Midbrain (tissue), 1 donor: ENCODE measurements at regions not wholly inside any gene's neighbourhood (a gene's known extent, or its start where the extent isn't known, plus 50 kb on each side); places are given as distances from the start of the nearest gene placed in this dataset.

ENCODE experiments used
- DNase-seq: peaks from one replicate; lab custom pipeline; 2025; lab: John Stamatoyannopoulos, UW

GRCh38 chr4:24666816-24667477 lies 82.6 kb upstream of the DHX15 start:
- DNase-seq = no peak

DNA sequence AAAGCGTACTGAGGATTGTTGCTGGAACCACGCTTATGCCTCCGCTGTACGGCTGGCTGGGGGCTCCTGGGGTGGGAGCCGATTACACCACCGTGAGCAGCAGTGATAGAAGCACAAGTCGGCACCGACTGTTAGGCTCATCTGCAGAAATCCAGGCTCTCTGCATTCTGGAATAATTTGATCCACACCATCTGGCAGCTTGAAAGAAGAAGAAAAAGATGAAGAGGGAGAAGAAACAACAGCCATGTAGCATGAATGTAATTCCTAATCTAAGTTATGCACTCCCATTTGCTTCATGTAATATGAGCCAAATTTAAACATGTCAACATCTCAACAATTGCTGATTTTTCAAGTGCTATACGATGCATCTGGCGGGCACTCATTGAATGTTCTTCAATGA lies 84.6 kb upstream of the DHX15 start:
- no peak for DNase-seq

- no peak for DNase-seq
These were observed 85.4 kb upstream of the DHX15 start for GRCh38 chr4:24669751-24670150.

GRCh38 chr4:24671849-24672248 lies 87.5 kb upstream of the DHX15 start:
- DNase-seq = no peak

DNA sequence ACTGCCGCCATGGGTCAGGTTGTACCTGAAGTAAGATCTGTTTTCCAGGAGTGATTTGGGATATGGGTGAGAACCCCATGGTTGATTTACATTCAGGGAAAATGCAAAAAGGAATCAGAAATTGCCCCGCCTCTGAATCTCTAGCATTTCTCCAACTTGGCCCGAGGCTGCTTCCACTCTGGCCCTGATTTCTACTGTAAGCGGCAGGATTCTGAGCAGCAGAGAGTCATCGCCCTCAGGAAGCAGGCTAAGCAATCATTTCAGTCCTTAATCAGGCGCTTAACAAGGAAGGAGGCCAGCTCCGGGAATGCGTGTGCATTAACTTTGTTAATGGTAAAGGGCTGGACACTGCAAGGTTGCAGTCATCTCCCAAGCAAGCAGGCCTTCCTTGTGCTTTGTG lies 88.5 kb upstream of the DHX15 start:
- DNase-seq = no peak

- no peak for DNase-seq
These were observed 89.9 kb upstream of the DHX15 start for GRCh38 chr4:24674279-24674678.

DNA sequence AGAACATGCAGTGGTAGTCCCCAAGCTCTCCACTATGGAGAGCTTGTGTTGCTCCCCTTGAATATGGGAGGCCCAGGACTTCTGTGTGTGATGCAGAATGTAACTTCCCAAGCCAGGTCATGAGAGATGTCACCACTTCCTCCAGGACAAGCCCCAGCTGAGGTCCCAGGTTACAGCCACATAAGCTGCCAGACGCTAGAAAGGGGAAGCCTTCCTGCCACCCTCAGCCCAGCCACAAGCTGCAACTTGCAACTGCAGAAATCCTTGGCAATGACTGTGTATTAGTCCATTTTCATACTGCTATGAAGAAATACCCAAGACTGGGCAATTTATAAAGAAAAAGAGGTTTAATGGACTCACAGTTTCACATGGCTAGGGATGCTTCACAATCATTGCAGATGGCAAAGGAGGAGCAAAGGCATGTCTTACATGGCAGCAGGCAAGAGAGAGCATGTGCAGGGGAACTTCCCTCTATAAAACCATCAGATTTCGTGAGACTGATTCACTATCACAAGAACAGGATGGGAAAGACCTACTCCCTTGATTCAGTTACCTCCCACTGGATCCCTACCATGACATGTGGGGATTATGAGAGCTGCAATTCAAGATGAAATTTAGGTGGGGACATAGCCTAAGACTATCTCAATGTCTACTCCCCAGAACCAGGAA lies 91.5 kb upstream of the DHX15 start:
- no peak for DNase-seq

GRCh38 chr4:24677909-24678308 lies 93.6 kb upstream of the DHX15 start:
- DNase-seq = no peak

DNA sequence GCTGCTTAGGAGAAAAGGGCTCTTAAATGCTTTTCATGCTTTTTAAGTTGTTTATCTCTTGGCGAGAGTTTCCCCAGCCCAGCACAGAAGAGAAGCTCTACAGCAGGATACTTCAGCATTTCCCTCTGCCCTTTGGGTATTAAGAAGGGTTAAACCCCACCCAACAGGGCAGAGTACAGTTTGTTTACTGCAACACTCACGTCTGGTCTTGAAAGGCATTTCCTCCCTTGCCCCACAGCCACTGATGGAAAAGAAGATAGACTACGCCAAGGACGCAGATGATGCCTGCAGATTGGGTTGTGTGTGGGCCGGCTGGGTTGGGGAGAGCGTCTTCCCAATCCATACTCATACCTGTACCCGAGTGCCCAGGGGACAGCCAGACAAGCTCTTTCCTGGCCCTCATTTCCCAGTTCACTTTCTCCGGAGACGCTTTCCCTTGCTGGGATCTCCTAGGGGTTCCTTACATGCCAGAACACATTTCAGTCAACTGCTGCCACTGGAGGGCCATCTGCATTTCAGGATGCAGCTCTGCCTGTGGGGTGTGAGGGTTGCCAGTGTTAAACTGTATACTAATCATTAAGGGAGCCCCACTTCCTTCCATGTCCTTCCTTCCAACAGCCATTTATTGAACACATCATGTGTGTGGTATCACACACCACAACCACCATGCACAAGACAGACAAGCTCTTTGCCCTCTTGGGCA lies 96.5 kb upstream of the DHX15 start:
- DNase-seq = no peak

DNA sequence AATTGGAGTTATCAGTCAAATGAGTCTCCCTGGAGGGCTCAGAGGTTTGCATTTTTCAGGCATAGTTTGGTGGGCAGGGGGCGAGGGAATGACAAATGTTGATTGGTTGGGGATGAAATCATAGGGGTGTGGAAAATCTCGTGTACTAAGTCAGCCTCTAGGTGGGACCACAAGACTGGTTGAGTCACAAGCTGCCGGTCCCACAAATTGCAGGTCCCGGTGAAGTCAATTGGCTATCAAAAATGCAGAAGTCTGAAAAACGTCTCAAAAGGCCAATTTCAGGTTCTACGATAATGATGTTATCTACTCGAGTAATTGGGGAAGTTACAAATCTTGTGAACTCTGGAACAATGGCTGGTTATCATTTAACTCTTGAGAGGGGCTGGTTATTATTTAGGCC lies 98.8 kb upstream of the DHX15 start:
- DNase-seq = no peak

DNA sequence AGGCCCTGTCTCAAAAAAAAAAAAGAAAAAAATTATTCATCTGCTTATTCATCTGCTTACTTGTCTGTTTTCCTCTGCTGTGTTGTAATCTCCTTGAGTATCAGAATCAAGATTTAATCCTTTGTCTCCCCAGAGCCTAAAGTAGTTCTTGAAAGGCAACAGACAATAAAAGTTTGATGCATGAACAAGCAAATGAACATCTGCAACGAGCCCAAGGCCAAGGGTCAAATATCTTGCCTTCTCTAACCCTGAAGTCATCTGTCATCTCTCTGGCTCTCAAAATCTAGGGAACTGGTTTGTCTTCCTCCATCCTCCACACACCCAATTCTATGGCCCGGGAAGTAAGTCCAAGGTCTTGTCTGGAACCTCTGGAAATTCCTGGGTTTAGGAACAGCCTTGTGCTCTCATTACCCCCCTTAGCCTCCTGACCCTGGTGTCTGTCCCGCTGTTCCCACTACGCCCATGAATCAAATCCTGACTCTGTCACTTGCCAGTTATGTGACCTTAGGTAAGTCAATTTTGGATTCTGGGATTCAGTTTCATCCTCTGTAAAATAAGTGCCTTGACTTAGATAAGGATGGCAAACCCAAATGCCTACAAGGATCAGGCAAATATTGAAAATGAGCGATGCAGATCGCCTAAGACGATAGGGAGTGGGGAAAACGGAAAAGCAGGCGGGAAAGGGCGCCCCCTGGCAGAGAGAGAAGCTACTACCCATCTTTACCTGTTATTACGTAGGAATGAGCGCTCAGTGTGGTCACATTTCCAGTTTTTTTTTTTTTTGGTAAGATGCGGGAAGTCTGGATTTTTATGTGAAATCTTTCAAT lies 102.7 kb upstream of the DHX15 start:
- peak; percentile 8 for DNase-seq

DNA sequence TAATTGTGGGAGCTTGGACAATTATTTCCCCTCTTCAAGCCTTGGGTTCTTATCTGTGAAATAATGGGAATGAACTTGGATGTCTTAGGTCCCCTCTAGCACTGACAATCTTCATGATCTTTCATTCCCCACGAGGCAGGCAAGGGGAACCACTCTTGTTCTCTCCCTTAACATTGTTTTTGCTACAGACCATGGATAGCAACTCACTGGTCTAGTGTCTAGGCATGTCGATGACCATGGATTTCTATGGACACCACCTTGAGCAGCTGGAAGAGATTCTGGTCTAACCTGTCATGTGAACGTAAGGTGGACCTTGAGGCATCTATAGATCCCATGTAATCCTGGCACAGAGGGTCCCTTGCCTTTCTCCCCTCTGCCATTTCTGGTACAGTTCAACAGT lies 104.1 kb upstream of the DHX15 start:
- DNase-seq = no peak

GRCh38 chr4:24689212-24689611 lies 104.9 kb upstream of the DHX15 start:
- no peak for DNase-seq

GRCh38 chr4:24690436-24690835 lies 104.9 kb upstream of the SOD3 start:
- DNase-seq = no peak

- DNase-seq = no peak
These were observed 101.7 kb upstream of the SOD3 start for GRCh38 chr4:24693636-24694035.

DNA sequence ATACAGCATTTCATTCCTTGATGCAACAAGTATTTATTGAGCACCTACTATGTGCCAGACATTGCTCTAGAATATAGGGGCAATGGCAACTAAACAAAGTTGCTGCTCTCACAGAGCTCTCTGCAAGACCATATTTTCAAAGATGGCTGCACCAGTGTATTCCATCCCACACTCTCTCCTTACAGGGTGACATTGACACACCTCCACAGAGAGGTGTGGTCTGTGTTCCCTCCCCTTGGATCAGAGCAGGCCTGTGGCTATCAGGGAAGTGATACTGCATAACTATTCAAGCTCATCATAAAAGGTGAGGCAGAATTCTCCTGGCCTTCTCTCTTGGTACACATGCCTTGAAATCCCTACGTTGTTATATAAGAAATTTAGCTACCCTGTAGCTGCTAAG lies 95.3 kb upstream of the SOD3 start:
- DNase-seq = no peak

- peak; percentile 6 for DNase-seq
These were observed 93.7 kb upstream of the SOD3 start for GRCh38 chr4:24701683-24702082.

DNA sequence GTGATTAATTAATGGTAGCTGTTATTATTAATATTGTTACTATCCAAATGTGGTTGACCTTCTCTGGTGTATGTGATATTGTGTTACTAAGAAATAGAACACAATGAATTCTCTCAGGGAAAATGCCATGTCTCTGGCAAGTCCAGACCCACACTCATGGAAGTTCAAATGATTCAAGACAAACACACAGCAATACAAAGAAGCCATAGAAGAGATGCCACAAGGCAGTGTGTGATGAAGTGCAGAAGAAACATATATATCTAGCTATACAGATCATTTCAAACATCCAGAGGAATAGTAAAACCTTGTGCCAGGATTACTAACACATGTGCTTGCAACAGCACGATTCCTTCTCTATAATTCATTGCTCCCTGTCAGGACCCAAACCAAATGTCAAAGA lies 93.1 kb upstream of the SOD3 start:
- no peak for DNase-seq

DNA sequence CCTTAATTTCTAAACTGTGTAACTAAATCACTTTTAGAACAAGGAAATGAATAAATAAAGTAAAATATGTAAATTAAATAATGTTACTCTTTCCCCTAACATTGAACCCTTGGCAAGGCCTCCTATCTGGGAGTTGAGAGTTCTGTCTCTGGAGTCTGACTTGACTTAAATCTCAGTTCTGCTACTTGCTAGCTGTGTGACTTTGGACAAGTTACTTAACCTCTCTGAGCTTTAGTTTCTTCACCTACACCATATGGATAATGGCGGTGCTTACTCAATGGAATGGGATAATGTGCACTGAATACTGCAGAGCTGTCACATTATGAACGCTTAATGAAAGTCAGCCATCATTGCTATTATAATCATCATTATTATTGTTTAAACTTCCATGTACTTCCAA lies 92.1 kb upstream of the SOD3 start:
- DNase-seq = no peak

- no peak for DNase-seq
These were observed 91.2 kb upstream of the SOD3 start for GRCh38 chr4:24704149-24704548.

DNA sequence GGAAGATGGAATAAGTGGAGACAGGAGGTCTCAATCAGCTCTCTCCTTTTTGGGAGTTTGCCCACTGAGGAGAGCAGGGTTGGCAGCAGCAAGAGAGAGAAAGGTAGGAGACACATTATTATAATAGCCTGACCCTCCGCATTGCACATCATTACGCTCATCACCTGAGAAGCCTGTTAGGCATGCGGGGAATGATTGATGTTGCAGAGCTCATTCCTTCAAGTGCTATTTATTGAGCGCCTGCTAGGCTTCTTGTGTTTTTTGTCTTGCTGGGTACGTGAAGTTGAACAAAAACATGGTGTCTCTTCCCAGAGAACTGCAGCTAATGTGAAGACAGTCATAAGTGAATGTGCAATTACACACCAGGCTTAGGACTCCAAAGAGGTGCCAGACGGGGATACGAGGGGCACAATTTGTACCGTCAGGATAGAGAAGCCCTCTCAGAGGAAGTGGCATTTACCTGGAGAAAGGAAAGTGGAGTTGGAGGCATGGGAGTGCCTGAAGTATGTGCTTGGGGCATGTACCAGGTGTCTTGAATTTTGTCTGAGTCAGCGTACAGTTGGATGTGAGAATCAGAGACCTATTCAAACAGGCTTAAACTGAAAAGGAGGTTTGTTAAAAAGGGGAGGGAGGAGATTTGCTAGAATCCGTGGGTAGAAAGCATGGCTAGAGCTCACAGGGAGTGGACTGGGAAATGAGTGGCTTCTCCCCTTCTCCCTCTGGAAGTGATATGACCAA lies 90.2 kb upstream of the SOD3 start:
- no peak for DNase-seq

DNA sequence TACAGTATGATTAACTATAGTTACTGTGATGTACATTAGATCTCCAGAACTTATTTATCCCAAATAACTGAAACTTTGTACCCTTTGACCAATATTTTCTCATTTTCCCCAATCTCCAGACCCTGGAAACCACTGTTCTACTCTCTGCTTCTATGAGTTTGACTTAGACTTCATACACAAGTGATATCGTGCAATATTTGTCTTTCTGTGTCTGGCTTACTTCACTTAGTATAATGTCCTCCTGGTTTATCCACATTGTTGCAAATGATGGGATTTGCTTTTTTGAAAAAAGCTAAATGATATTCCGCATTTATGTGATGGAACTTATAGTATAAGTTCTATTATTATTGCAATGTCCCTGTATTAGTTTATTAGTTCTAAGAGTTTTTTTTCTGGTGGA lies 81.8 kb upstream of the SOD3 start:
- DNase-seq = no peak
